Stimulated activated CD4-positive, alpha-beta T cell treated with anti-CD3 and anti-CD28 coated beads, TNF-alpha, amount 100 ng/mL, for 1 hour (primary cell): ENCODE measurements at regions not wholly inside any gene's neighbourhood (a gene's known extent, or its start where the extent isn't known, plus 50 kb on each side); places are given as distances from the start of the nearest gene placed in this dataset.

Experiments used
- DNase-seq, 3 donors: peaks; one replicate each; pipeline ENCODE4 v3.0.0-alpha.2; 2020; ENCODE audit warnings: low read depth in 3 of 3, low spot score in 1 of 3

- no peak for DNase-seq
Measured at GRCh38 chr2:41940745-41941063, 107.1 kb upstream of the PKDCC start.

DNA sequence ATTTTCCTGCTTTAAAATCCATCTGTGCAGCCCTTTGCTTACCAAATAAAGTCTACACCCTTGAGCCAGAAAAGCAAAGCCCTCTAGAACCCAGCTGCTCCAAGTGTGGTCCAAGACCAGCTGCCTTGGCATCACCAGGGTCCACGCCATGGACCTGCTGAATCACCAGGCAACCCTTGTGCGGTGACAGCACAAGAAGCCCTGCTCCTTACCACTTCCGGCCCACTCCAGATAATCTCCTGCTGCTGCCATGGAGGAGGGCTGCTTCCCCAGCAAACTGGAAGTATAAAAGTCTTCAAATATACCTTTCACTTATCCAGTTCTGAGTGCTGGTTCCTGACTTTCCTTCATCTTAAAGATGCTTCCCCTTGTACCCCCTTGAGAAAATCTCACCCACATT is 106.0 kb upstream of the PKDCC start:
- DNase-seq = no peak

DNA sequence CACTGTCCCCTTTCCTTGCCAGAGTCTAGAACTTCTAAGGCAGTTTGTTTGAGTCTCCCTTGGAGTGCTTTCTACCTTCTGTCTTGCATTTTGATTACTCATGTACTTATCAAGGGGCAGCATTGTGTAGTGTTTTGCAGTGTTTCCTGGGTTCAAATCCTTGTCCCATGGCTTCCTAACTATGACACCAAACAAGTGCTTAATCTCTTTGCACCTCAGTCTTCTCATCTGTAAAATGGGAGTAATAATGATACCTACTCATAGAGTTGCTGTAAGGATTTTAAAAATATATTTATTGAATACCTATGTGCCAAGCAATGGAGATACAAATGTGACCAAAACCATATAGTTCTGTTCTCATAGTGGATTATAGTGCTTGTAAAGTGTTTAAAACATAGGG is 105.5 kb upstream of the PKDCC start:
- DNase-seq = no peak

DNA sequence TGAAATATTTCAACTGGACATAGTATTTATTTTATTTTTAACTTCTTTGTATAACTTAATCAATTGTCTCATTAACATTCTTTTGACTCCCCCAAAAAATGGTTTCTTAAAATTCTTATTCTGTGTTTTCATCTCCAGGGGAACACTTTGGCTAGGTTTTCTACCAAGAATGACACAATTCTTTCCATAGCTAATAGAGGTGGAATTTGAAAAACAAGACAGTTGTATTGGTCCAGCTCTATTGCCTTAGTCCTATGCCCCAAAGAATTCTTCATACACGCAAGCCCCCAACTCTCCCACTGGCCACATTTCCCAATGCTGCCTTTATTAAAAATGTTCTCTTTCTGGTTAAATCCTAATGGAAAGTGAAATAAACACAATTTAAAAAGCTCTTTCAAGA is 104.7 kb upstream of the PKDCC start:
- DNase-seq = no peak

DNA sequence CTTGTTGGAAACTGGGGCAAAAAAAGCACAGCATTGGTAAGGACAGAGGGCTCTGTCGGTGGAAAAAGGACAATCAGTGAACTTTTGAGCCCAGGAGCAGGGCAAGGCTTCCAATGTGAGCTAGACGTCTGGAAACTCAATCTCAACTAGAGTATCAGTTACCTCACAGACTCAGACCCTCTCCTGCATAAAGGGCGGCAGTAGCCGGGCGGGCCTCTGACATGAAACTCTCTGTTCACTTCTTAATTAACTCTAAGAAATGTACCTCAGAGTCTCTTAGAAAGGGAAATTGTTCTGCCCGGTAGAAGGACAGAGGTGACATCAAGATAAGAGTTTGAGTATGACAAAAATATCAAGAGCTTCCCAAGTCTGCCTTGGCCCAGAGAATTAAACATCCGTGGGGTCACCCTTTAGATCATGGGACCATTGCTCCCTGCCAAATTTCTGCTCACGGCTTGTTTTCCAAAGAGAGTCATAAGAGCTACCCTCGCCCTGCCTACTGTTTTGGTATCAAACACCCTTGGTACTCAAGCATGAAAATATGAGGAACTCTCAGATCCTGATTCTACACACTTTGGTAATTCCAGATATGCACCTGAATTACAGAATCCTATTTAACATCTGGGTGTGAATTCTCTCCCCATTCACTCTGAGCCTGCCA is 103.5 kb upstream of the PKDCC start:
- no peak for DNase-seq

DNA sequence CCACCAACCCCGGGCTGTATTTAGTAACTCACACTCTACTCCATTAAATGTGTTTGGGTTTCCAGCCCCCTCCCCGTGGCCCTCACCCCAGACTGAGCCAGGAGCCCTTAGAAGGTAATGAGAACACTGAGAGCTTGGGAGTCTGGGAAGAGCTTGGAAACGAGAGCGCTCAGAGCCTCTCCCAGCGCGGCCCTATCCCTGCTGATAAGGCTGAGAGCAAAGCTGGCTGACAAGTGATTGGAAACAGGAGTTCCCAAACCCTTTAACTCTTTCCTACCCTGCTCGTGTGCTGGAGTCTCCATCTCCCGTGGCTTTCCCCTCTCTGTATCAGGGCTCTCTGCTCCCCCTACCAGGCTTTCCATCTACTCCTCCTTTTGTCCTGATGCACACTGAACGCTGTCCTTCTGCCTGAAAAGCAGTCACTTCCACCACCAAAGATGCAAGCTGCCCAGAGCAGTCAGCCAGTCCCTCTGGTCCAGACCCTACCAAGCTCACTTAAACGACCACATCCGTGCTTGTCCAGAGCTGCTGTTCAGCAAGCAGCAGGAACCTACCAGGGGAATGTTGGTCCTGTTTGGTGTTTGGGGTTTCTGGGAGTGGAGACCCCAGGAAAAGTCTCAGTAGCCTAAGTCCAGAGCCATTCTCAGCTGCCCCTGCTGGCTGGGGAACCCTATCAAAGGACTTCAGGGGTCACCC is 100.0 kb upstream of the PKDCC start:
- no peak for DNase-seq

GRCh38 chr2:41948397-41948763 is 99.4 kb upstream of the PKDCC start:
- no peak for DNase-seq

DNA sequence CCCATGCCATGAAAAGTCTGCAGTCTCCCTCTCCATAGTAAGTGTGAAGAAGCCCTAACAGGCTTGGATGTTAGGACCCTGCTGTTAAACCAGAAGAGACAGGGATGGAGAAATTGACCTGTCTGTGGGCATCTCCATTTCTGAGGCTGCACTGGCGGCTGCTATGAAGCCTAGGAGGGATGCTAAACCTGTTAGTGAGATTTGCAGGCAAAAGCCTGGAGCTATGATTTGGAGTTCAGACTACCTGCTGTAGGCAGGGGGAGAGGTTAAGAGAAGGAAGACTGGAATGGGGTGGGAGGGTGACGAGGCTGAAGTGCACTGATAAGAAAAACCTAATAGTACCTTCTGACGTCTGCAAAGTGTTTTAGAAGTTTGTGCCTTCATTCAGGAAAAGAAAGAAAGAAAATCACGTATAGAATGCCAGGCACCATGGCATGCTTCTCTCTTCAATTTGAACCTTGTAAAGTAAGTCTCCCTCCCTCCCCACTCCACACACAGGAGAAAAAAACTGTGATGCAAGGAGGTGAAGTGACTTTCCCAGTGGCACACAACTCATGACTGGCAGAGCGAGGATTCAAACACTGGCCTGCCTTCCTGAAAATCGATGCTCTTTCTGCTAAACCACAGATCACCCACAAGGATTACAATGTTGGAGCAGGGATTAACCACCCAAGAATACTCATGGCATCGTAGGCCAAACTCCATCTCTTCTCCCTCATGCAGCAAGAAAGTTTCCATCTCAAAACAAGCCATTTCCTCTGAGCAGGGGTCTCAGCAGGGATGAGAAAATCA is 98.5 kb upstream of the PKDCC start:
- no peak for DNase-seq

DNA sequence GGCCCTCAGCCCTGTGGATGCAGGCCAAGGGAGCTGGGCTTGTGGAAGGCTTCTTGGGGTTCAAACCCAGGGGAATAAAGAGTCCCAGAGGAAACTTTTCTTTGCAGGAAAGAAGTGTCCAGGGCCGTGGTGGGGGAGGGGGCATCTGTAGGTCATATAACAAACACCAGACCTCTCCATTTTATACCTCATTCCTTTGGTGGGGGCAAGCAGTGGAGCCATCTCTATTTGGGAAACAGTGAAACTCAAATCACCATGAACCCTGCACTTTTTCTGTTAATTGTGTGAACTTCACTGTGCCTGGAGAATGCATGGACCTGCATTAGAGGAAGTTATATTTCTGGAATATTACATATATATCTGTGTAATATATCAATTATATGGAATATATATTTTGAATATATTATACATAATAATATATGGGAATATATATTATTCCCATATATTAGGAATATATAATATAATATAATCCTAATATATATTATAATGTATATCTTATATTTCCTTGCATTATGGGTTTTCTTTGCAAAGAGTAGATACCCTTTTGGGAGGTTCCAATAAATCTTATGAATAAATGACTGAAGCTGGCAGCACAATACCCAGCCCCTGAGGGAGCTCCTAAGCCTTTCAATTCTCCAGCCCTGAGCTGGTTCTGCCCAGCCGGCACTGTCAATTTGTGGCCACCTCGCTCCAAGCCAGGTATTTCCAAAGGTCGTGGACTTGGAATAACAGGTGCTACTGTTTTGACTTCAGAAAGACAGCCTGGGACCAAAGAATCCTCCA is 97.7 kb upstream of the PKDCC start:
- DNase-seq = no peak

- DNase-seq = no peak
Measured at GRCh38 chr2:41950666-41950960, 97.2 kb upstream of the PKDCC start.

DNA sequence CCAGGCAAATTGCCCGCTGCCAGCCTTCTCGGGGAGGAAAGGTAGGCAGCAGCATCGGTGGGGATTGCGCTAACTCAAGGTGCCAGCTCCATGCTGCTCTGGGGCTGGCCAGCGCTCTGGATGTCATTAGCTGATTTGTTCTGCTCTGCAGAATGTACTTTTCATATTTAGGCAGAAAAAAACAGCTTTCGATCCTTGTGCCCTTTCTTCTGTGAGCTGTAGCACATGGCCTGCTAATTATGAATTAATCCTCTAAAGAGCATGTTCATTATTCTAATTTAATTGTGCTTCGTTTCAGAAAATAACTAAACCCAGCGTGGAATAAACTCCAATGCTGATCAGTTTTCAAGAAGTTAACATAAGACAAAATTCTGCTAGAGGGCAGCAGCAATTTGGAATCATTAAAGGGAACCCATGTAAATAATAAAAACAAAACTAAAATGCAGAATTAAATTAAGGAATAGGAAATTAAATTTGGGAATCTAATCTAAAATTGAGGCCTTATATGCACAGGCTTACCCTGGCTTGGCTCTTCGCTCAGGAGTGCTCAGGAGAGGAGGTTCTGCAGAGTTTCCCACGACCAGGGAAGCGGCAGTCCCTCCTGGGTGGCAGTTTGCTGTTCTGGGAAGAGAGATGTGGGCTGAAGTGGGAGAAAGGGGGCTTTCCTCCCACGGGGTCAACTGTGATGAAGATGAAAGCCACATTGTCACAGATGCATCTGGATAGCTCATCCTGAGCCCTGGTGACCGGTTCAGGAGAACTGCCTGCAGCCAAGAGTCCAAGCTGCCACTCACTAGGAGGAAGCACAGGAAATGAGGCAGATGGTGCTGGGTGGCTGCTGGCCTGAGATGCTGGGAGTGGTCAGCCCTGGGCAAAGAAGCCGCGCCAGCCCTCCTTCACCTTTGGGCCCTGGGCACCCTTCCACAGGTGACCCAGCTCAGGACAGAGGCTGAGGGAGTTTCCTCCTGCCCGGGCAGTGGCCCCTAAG is 93.2 kb upstream of the PKDCC start:
- no peak for DNase-seq

GRCh38 chr2:41955316-41956043 is 92.3 kb upstream of the PKDCC start:
- no peak for DNase-seq

DNA sequence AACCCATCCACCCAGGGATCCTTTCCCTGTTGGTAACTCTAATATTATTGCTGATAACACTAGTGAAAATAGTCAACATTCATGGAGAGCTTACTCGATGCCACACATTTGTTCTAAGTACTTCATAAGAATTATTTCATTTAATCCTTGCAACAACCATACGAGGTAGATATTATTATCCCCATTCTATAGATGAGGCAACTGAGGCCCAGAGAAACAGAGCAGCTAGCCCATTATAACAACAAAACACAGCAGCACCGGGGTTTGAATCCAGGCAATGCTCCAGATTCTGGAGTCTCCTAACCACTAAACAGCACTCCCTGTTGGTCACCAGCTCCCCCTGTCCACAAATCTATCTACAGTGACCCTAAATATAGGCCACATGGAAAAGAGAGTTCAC is 90.4 kb upstream of the PKDCC start:
- DNase-seq = no peak

GRCh38 chr2:41958251-41958650 is 89.6 kb upstream of the PKDCC start:
- DNase-seq = no peak

DNA sequence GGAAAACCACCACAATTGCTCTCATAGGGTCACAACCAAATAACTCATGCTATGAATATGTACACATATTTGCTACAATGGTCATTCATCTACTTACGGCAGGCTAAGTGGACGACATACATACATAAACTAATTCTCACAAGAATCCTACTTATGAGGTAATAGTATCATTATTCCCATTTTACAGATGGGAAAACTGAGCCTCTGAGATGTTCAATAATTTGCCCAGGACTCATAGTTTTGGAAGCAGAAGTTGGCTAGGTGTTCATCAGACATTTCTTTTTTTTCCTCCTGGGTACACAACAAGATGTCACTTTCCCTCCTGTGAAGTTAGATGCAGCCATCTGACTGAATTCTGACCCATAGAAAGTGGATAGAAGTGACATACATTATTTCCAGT is 89.0 kb upstream of the PKDCC start:
- no peak for DNase-seq

DNA sequence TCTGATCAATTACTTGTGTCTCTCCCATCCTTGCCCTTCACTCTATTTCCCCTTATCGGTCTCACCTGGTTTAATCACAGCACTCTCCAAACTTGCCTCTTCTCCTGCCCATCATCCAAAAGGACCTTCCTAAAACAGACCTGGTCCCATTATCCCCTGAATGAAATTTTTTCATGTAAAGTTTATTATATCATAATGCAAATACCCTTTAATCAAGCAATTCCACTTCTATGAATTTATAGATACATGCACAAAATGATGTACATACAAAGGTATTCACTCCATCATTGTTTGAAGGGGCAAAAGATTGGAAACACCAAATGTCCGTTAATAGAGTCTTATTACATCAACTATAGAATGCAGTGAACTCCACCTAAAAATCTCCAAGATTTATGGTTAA is 88.1 kb upstream of the PKDCC start:
- DNase-seq = no peak

- DNase-seq = no peak
Measured at GRCh38 chr2:41962922-41963622, 84.7 kb upstream of the PKDCC start.

GRCh38 chr2:41963661-41964525 is 83.9 kb upstream of the PKDCC start:
- DNase-seq = no peak
